AG09309 (cell line): ENCODE measurements at regions not wholly inside any gene's neighbourhood (a gene's known extent, or its start where the extent isn't known, plus 50 kb on each side); places are given as distances from the start of the nearest gene placed in this dataset.

Experiments used
- DNase-seq: peaks from one replicate; pipeline ENCODE4 v3.0.0-alpha.2; 2010; ENCODE audit warnings: low read depth
- H3K4me3 ChIP-seq: 2 replicates; pipeline ENCODE4 v1.5.1; 2011; ENCODE audit warnings: mild to moderate bottlenecking, low read depth, low read length, moderate library complexity; ENCODE audit not compliant: control insufficient read depth
- CTCF ChIP-seq: IDR thresholded peaks from 2 replicates; pipeline ENCODE4 v1.5.1; 2011; ENCODE audit warnings: mild to moderate bottlenecking, low read depth, low read length, inconsistent platforms; ENCODE audit not compliant: insufficient read depth, control insufficient read depth; ENCODE audit errors: missing control alignments

- no peak for DNase-seq
- peak; percentile 70 for TF ChIP-seq CTCF
- no peak overlapping the region for H3K4me3 ChIP-seq
Observed at GRCh38 chr5:82364497-82364896, 86.3 kb upstream of the RPS23 start.

GRCh38 chr5:82363524-82363923 is 85.4 kb upstream of the RPS23 start:
- DNase-seq: no peak
- TF ChIP-seq CTCF: no peak
- no peak overlapping the region for H3K4me3 ChIP-seq

- no peak for DNase-seq
- H3K4me3 ChIP-seq: no peak overlapping the region
- no peak for TF ChIP-seq CTCF
Observed at GRCh38 chr5:82362636-82363035, 84.5 kb upstream of the RPS23 start.

- no peak for DNase-seq
- no peak for TF ChIP-seq CTCF
- H3K4me3 ChIP-seq: no peak overlapping the region
Observed at GRCh38 chr5:82360022-82360421, 81.9 kb upstream of the RPS23 start.

GRCh38 chr5:82359272-82359671 is 81.1 kb upstream of the RPS23 start:
- no peak for DNase-seq
- no peak overlapping the region for H3K4me3 ChIP-seq
- no peak for TF ChIP-seq CTCF

- no peak for TF ChIP-seq CTCF
- H3K4me3 ChIP-seq: no peak overlapping the region
- peak; percentile 74 for DNase-seq
Observed at GRCh38 chr5:82358457-82358856, 80.3 kb upstream of the RPS23 start.

GRCh38 chr5:82356808-82357671 is 78.9 kb upstream of the RPS23 start:
- H3K4me3 ChIP-seq: no peak overlapping the region
- no peak for TF ChIP-seq CTCF

More at GRCh38 chr5:82356808-82357671, 78.9 kb upstream of the RPS23 start:
- DNase-seq: peak; percentile 76
